ENCODE measurements at regions not wholly inside any gene's neighbourhood (a gene's known extent, or its start where the extent isn't known, plus 50 kb on each side); places are given as distances from the start of the nearest gene placed in this dataset.
"Not testable (repeated sequence)": the region's sequence is repeated elsewhere in the genome, so short reads cannot be mapped to it uniquely, and the experiment has no call there.

- FAIRE-seq: no peak
Observed at GRCh38 chr6:74070711-74071110, 374.7 kb downstream of the CD109 start.

DNA sequence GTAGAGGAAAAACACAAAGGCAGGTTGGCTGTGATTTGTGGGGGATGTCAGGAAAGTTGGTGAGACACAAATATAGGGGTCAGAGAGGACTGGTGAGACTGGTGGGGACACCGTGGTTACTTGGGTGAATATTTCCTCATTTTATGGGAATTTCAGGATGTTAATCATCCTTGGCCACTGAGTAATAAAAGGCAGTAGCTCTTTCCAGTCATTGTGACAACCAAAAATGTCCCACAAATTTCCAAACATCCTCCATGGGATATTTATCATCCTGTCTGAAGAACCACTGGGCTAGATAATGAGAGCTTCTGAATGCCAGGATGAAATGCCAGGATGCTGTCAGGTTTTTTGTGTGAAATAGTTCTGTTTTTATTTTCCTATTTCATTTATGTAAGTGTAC is 374.1 kb downstream of the CD109 start:
- no peak for FAIRE-seq

DNA sequence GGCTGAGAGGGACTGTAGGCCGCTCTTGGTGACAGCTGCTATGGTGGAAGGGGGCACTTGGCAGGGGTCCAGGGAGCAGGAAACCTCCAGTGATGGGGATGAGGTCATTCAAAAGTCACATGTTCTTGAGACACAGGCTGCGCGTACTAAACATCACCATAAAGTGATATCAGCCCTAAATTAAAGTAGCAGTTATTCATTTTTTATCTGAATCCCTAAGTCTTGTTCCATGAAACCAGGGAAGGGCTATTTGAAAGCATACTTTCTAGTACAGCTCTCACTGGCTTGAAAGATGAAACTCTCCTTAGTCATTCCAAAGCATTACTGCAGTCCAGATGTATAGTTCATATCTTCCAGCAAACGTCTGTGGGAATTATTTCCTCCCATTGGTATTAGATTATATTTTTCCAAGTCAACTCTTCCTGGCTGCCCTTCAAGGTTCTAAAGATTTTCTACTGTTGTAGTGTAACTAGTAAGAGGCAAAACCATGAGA is 373.1 kb downstream of the CD109 start:
- FAIRE-seq: no peak

- no peak for FAIRE-seq
Observed at GRCh38 chr6:74066168-74066871, 370.3 kb downstream of the CD109 start.

- no peak for FAIRE-seq
Observed at GRCh38 chr6:74065705-74066104, 369.7 kb downstream of the CD109 start.

DNA sequence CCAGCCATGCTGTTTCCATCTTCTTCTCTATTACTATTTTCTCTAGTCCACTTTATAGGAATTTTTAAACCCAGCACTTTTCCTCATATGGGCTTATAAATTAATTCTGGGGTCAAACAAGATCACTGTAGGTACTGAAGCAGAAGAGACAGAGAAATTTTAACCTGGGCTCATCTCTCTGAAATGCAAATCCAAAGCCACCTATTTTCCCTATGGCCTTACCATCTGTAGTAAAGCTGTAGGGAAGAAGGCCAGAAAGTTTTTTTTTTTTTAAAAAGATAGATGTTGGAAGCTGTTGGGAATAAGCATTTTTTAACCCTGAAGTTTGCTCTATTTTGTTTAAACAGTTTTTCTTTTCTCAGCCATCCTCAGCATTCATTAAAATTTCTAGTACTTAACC is 367.4 kb downstream of the CD109 start:
- no peak for FAIRE-seq

GRCh38 chr6:74061201-74061600 is 365.2 kb downstream of the CD109 start:
- no peak for FAIRE-seq

- FAIRE-seq: no peak
Observed at GRCh38 chr6:74060354-74060753, 364.4 kb downstream of the CD109 start.

DNA sequence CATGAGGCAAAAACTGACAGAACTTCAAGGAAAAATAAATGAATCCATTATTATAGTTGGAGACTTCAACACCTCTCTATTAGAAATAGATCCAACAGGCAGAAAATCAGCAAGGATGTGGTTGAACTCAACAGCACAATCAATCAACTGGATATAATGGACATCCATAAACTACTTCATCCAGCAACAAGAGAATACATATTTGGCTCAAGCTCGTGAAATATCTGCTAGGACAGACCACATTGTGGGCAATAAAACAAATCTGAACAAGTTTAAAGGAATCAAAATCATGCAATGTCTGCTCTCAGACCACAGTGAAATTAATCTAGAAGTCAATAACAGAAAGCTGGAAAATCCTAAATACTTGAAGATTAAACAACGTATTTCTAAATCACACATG is 362.6 kb downstream of the CD109 start:
- FAIRE-seq: no peak

DNA sequence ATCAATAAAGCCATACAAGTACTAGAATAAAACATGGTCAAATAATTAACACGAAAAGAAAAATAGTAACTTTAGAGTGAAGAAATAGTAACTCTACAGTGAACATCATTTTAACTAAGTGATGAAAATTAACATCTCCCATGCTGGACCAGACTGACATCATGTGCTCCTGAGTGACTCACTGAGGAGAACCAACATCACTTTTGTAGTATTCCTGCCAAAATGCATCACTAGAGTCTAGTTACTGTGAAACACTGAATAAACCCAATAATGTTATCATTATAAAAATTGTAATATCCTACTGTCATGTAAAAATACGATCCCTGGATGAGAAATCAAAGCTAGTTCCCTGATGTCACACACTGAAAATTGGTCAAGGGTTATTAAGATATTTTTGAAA is 361.3 kb downstream of the CD109 start:
- FAIRE-seq: no peak

GRCh38 chr6:74054190-74054589 is 358.2 kb downstream of the CD109 start:
- FAIRE-seq: no peak

GRCh38 chr6:74050921-74051320 is 354.9 kb downstream of the CD109 start:
- FAIRE-seq: no peak

DNA sequence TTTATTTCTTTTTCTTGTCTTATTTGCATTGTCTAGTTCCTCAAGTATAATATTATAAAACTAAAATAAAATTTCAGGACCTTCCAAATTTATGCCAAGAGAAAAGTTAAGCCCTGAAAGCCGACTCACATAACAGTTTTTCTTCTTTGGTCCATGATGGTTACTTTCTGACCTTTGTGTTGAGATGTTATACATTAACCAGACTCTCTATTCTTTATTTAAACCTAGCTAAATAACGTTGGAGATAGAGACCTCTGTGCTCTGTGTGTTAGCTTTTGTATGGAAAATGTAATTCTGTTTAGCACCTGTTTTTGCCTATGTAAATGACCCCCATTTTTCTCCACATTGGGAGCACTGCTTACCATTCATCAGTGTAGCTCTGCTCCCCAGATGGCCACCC is 352.4 kb downstream of the CD109 start:
- FAIRE-seq: no peak

GRCh38 chr6:74044417-74045096 is 348.6 kb downstream of the CD109 start:
- FAIRE-seq: peak; percentile 23

- no peak for FAIRE-seq
Observed at GRCh38 chr6:74041420-74041819, 345.4 kb downstream of the CD109 start.

DNA sequence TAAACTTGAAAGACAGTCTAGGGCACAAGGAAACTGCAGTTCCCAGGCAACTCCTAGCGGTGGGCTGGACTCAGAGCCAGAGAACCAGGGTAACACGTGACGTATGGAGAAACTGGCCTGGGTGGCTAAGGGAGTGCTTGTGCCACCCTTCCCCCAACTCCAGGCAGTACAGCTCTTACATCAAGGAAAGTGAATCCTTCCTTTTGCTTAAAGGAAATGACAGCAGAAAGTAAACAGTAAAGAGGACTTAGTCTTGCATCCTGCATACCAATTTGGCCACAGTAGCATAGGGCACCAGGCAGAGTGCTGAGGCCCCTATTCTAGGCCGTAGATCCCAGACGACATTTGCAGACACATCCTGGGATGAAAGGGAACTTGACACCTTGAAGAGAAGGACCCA is 322.8 kb downstream of the CD109 start:
- no peak for FAIRE-seq

- FAIRE-seq: no peak
Observed at GRCh38 chr6:74015427-74015826, 319.4 kb downstream of the CD109 start.

GRCh38 chr6:74000666-74001490 is 304.9 kb downstream of the CD109 start:
- no peak for FAIRE-seq

DNA sequence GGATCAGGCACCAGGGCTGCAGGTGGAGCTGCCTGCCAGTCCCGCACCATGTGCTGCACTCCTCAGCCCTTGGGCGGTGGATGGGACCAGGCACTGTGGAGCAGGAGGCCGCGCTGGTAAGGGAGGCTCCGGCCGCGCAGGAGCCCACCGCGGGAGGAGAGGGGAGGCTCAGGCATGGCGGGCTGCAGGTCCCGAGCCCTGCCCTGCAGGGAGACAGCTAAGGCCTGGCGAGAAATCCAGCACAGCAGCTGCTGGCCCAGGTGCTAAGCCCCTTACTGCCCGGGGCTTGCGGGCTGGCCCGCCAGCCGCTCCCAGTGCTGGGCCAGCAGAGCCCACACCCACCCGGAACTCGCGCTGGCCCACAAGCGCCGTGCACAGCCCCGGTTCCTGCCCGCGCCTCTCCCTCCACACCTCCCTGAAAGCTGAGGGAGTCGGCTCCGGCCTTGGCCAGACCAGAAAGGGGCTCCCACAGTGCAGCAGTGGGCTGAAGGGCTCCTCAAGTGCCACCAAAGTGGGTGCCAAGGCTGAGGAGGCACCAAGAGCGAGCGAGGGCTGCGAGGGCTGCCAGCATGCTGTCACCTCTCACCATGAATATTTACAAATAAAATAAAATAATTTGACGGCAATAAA is 294.7 kb downstream of the CD109 start:
- FAIRE-seq: not testable (repeated sequence)

GRCh38 chr6:73989428-73989827 is 293.4 kb downstream of the CD109 start:
- no peak for FAIRE-seq

DNA sequence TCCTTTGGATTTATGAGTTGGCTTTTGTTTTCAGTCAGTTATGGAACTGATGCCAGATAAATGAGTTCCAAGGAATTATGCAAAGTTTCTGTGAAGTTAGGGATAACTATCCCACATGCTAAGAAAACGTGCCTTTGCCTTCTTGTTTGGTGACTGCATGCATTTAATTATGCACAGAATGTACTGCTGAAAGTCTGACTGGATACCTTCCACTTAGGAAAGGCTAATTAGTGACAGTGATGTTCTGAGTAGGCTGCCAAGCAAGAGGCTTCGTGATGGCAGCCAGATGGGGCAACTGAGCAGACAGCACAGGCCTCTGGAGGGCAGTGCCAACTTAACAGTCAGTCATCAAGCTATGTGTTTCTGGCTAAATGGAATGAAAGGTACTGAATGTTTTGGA is 289.9 kb downstream of the CD109 start:
- no peak for FAIRE-seq

DNA sequence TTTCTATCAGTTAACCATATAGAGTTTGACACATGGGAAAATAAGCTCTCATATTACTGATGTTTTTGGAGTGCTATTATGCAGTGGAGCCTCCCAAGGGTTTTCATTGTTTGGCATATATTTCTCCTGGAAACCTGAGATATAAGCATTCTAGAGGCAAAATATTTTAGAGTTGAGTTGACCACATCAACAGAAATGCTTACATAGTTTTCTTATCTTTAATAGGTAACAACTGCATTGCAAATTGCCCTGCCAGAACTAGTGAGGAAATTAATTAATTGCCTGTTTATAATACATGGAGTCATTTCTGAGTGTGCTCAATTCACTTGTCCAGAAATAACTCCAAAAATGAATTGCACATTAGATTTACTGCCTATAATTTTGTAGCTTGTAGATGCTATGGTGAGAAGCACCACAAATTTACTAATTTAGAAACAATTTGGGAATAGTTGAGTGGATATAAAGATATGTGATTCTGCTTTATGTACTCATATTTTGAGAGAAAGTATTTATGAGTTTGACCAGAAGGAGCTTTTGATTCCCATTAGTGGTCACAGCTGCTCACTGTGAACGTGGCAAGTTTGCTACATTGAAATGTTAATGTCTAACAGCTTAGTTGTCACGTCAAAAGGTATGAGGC is 288.7 kb downstream of the CD109 start:
- no peak for FAIRE-seq

DNA sequence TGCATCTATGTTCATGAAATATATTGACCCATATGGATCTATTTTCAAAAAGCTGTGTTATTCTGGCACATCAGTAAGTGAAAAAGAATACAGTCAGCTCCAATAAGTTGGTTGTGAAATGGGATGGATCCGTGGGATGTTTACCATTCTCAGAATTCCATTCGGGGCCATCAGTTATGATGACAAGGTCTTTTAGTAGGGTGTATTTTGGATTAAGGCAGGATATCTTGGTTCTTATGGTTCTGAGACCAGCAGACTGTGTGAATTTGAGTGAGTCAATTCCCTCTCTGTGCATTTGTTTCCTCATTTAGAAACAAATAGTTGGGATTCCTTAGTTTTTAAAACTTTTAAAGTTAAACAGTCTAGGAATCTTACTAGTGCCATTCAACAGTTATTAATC is 287.4 kb downstream of the CD109 start:
- FAIRE-seq: no peak
